ENCODE measurements at regions not wholly inside any gene's neighbourhood (a gene's known extent, or its start where the extent isn't known, plus 50 kb on each side); places are given as distances from the start of the nearest gene placed in this dataset.
"Not testable (repeated sequence)": the region's sequence is repeated elsewhere in the genome, so short reads cannot be mapped to it uniquely, and the experiment has no call there.

DNA sequence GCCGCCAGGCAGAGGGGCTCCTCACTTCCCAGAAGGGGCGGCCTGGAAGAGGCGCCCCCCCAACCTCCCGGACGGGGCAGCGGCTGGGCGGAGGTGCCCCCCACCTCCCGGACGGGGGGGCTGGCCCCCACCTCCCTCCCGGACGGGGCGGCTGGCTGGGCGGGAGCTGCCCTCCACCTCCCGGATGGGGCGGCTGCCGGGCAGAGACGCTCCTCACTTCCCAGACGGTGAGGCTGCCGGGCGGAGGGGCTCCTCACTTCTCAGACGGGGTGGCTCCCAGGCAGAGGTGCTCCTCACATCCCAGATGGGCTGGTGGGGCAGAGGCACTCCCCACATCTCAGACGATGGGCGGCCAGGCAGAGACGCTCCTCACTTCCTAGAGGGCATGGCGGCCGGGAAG is 389.7 kb upstream of the EYS start:
- TF ChIP-seq TAF1 (IDR thresholded peaks at IDR 0.05; ENCODE audit: low read depth, low read length) = no peak
- TF ChIP-seq POLR2AphosphoS5 (IDR thresholded peaks at IDR 0.05; ENCODE audit: low read depth, low read length) = no peak
- FAIRE-seq = no peak
- DNase-seq (ENCODE audit: insufficient read length, low spot score) = no peak

DNA sequence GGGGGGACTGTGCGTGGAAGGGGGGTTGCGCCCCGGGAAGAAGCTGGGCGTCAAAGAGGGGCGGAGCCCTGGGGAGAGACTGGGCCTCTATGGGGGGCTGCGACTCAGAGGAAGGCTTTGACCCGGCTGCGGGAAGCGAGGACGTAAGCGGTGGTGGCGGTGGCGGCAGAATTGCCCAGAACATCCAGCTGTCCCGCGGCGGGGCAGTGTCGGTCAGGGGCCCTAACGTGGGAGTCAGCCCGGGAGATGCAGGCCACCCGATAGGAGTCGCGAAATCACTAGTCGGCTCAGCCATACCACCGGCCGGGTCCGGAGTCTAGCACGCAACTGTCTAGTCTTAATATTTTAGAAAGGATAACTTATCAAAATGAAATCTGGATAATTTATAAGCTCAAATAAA is 387.6 kb upstream of the EYS start:
- no peak for TF ChIP-seq POLR2A (IDR thresholded peaks at IDR 0.05; ENCODE audit: low read depth, low read length)
- TF ChIP-seq PAX5 (IDR thresholded peaks at IDR 0.05; ENCODE audit: insufficient read depth, low read length, severe bottlenecking) = no peak
- TF ChIP-seq SPI1 (IDR thresholded peaks at IDR 0.05; ENCODE audit: low read depth, low read length) = no peak
- no peak for FAIRE-seq
- DNase-seq (ENCODE audit: insufficient read length, low spot score) = no peak

DNA sequence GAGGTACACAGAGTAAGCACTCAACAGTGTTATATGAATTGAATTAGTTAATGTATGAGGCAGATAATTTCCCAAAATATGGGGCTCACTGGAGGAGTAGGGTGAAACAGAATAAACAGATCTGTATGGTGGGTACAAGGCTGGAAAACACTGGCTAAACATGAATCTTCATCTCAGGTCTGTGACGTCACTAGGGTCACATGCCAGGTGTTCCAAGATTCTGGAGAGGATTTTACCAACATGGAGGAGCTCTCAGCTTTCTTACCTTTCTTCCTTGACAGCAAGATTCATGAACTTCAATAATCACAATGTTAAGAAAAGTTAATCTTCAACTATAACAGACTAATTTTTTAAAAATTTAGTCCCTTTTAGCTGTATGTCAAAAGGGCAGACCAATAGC is 385.3 kb upstream of the EYS start:
- peak; percentile 72 for FAIRE-seq
- DNase-seq (ENCODE audit: insufficient read length, low spot score) = not testable (repeated sequence)

DNA sequence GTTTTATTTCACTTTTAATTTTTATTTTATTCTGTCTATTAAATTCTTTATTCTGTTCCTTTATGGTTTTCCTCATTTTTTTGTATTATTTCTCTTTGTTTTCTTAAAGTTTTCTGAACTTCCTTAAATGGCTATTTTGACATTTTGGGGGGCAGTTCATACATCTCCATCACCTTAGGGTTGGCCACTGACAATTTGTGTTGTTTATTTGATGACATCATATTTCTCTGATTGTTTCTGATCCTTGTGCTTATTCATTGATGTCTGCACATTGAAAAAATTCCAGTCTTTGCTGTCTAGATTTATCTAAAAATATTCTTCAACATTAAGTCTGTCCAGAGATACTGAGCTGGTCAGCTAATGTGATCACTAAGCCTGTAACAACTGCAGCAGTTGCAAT is 379.5 kb upstream of the EYS start:
- DNase-seq (ENCODE audit: insufficient read length, low spot score) (no peak), FAIRE-seq (no peak)
- TF ChIP-seq POU2F2 (IDR thresholded peaks at IDR 0.05; ENCODE audit: low read depth, low read length) (no peak), PAX5 (IDR thresholded peaks at IDR 0.05; ENCODE audit: insufficient read depth, low read length, severe bottlenecking) (no peak), TAF1 (IDR thresholded peaks at IDR 0.05; ENCODE audit: low read depth, low read length) (no peak), POLR2AphosphoS5 (IDR thresholded peaks at IDR 0.05; ENCODE audit: low read depth, low read length) (no peak), SPI1 (IDR thresholded peaks at IDR 0.05; ENCODE audit: low read depth, low read length) (no peak), POLR2A (IDR thresholded peaks at IDR 0.05; ENCODE audit: low read depth, low read length) (no peak)

DNA sequence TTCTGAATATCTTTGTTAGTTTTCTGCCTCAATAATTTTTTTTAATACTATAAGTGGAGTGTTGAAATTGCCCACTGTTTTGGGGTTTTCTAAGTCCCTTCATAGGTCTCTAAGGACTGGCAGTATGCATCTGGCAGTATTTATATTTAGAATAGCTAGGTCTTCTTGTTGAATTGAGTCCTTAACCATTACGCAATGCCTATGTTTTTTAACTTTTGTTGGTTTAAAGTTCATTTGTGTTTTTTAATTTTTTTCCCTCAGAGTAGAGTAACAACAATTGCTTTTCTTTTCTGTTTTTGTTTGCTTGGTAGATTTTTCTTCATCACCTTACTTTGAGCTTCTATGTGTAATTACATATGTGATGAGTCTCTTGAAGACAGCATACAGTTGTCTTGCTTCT is 375.9 kb upstream of the EYS start:
- FAIRE-seq (no peak), DNase-seq (ENCODE audit: insufficient read length, low spot score) (no peak)
- TF ChIP-seq POLR2A (IDR thresholded peaks at IDR 0.05; ENCODE audit: low read depth, low read length) (no peak), PAX5 (IDR thresholded peaks at IDR 0.05; ENCODE audit: insufficient read depth, low read length, severe bottlenecking) (no peak), SPI1 (IDR thresholded peaks at IDR 0.05; ENCODE audit: low read depth, low read length) (no peak), TAF1 (IDR thresholded peaks at IDR 0.05; ENCODE audit: low read depth, low read length) (no peak), POLR2AphosphoS5 (IDR thresholded peaks at IDR 0.05; ENCODE audit: low read depth, low read length) (no peak), POU2F2 (IDR thresholded peaks at IDR 0.05; ENCODE audit: low read depth, low read length) (no peak)

DNA sequence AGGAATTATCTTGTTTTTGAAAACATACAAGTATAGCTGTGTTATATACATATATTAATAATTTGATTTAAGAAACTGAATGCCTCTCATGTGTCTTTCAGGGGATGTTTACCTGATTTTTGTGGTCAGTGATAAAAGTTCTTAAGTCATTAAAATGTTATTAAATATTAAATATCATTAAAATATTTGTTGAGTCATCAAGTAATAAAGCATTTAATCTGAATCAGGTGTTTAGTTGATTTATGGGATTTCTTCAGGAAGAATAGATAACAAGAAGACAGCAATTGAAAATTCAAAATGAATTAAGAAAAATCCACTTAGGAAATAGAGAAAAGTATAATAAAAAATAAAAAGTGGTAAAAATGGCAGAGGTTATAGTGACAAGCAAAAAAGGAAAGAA is 361.9 kb upstream of the EYS start:
- DNase-seq (ENCODE audit: insufficient read length, low spot score) = no peak
- no peak for FAIRE-seq
- TF ChIP-seq POLR2AphosphoS5 (IDR thresholded peaks at IDR 0.05; ENCODE audit: low read depth, low read length) = no peak
- TF ChIP-seq TAF1 (IDR thresholded peaks at IDR 0.05; ENCODE audit: low read depth, low read length) = no peak
- no peak for TF ChIP-seq PAX5 (IDR thresholded peaks at IDR 0.05; ENCODE audit: insufficient read depth, low read length, severe bottlenecking)
- TF ChIP-seq POU2F2 (IDR thresholded peaks at IDR 0.05; ENCODE audit: low read depth, low read length) = no peak
- no peak for TF ChIP-seq SPI1 (IDR thresholded peaks at IDR 0.05; ENCODE audit: low read depth, low read length)
- no peak for TF ChIP-seq POLR2A (IDR thresholded peaks at IDR 0.05; ENCODE audit: low read depth, low read length)

DNA sequence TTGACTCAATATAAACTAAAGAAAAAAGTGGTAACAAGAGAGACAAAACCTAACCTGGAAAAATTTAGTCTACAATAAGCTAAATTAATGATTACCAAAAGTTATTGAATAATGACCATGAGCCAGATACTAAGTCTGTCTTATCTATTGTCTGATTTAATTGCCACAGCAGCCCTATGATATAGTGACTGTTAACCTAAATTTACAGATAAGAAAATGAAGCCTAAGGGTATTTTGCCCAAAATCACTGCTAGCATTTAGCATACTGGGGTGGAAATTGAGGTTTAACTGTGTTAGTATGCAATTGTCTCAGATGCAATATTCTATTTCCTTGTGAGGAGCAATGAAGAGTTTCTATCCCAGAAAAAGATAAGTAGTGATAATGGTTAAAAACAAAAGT is 361.0 kb upstream of the EYS start:
- DNase-seq (ENCODE audit: insufficient read length, low spot score) = no peak
- no peak for FAIRE-seq
- no peak for TF ChIP-seq POLR2AphosphoS5 (IDR thresholded peaks at IDR 0.05; ENCODE audit: low read depth, low read length)
- no peak for TF ChIP-seq POU2F2 (IDR thresholded peaks at IDR 0.05; ENCODE audit: low read depth, low read length)
- no peak for TF ChIP-seq POLR2A (IDR thresholded peaks at IDR 0.05; ENCODE audit: low read depth, low read length)
- TF ChIP-seq TAF1 (IDR thresholded peaks at IDR 0.05; ENCODE audit: low read depth, low read length) = no peak

DNA sequence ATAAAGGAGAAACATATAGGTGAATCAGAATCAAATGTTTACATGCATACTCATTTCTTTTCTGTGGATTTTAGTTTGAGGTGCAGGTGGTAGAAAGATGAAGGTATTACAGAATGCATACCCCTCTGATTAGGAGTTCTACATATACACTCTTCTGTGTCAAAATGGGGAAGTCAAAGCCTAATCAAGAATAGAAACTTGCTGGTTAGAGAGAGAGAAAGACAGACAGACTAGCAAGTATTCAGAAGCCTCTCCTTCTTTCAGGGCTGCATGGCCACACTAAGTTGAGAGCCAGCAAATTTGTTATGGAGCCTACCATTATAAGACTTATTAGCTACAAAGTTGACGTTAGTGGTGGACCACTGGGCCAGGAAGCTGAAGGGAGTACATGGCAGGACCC is 358.3 kb upstream of the EYS start:
- DNase-seq (ENCODE audit: insufficient read length, low spot score) (no peak), FAIRE-seq (no peak)
- TF ChIP-seq POU2F2 (IDR thresholded peaks at IDR 0.05; ENCODE audit: low read depth, low read length) = no peak
- TF ChIP-seq SPI1 (IDR thresholded peaks at IDR 0.05; ENCODE audit: low read depth, low read length) = no peak
- TF ChIP-seq TAF1 (IDR thresholded peaks at IDR 0.05; ENCODE audit: low read depth, low read length) = no peak
- no peak for TF ChIP-seq POLR2AphosphoS5 (IDR thresholded peaks at IDR 0.05; ENCODE audit: low read depth, low read length)
- TF ChIP-seq POLR2A (IDR thresholded peaks at IDR 0.05; ENCODE audit: low read depth, low read length) = no peak
- TF ChIP-seq PAX5 (IDR thresholded peaks at IDR 0.05; ENCODE audit: insufficient read depth, low read length, severe bottlenecking) = no peak

DNA sequence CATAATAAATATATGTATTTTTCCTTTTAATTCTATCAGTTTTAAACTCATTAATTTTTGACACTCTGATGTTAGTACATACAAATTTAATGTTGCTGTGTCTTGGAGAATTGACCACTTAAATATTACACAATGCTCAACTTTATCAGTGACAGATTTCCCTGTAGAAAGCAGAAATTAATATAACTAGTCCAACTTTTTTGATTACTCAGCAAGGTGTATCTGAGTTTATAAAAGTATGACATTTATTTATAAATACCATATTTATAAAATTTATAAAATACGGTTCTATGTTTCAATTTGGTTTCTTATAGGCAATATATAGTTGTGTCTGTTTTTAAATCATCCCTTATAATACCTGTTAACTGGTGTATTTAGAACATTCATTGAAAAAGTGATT is 350.0 kb upstream of the EYS start:
- no peak for FAIRE-seq
- TF ChIP-seq TAF1 (IDR thresholded peaks at IDR 0.05; ENCODE audit: low read depth, low read length) = no peak
- no peak for TF ChIP-seq SPI1 (IDR thresholded peaks at IDR 0.05; ENCODE audit: low read depth, low read length)
- no peak for TF ChIP-seq POLR2A (IDR thresholded peaks at IDR 0.05; ENCODE audit: low read depth, low read length)
- no peak for TF ChIP-seq POLR2AphosphoS5 (IDR thresholded peaks at IDR 0.05; ENCODE audit: low read depth, low read length)
- TF ChIP-seq POU2F2 (IDR thresholded peaks at IDR 0.05; ENCODE audit: low read depth, low read length) = no peak
- TF ChIP-seq PAX5 (IDR thresholded peaks at IDR 0.05; ENCODE audit: insufficient read depth, low read length, severe bottlenecking) = no peak
- no peak for DNase-seq (ENCODE audit: insufficient read length, low spot score)

DNA sequence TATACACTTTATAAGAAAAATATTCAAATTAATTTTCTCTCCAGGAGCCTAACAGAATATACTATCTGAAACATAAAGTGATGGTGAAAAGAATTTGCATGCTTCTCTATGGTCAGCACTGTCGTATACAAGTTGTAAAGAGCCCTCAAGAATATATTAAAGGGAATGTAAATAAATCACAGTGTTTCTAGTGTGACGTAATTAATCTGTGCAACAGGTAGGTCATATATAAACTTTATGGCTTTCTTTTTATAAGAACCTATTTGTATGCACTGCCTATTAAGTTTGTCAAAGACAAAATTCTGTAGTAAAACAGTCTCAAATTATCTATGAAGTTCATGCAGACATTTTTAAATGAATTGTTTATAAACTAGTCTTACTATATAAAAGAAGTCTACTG is 347.9 kb upstream of the EYS start:
- DNase-seq (ENCODE audit: insufficient read length, low spot score) (no peak), FAIRE-seq (no peak)
- TF ChIP-seq PAX5 (IDR thresholded peaks at IDR 0.05; ENCODE audit: insufficient read depth, low read length, severe bottlenecking) = no peak
- no peak for TF ChIP-seq POLR2AphosphoS5 (IDR thresholded peaks at IDR 0.05; ENCODE audit: low read depth, low read length)
- TF ChIP-seq TAF1 (IDR thresholded peaks at IDR 0.05; ENCODE audit: low read depth, low read length) = no peak
- no peak for TF ChIP-seq POU2F2 (IDR thresholded peaks at IDR 0.05; ENCODE audit: low read depth, low read length)
- TF ChIP-seq POLR2A (IDR thresholded peaks at IDR 0.05; ENCODE audit: low read depth, low read length) = no peak
- TF ChIP-seq SPI1 (IDR thresholded peaks at IDR 0.05; ENCODE audit: low read depth, low read length) = no peak

DNA sequence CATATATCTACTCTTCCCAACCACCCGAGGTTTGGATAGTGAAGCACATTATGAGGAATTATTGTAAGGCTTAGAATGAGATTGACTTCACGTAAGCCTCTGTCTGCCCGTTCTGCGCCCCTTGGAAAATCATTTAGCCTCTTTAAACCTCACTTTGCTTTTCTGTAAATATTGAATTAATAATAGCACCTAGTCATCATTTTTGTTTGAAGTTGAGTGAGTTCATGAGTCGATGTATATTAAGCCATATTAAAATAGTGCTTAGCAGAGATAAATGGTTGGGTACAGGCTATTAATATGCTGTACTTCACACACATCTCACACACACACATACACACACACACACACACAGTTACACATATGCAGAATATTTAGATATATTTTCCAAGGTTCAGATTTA is 344.8 kb upstream of the EYS start:
- no peak for TF ChIP-seq PAX5 (IDR thresholded peaks at IDR 0.05; ENCODE audit: insufficient read depth, low read length, severe bottlenecking)
- no peak for TF ChIP-seq POLR2A (IDR thresholded peaks at IDR 0.05; ENCODE audit: low read depth, low read length)
- TF ChIP-seq SPI1 (IDR thresholded peaks at IDR 0.05; ENCODE audit: low read depth, low read length) = no peak
- TF ChIP-seq POLR2AphosphoS5 (IDR thresholded peaks at IDR 0.05; ENCODE audit: low read depth, low read length) = no peak
- TF ChIP-seq TAF1 (IDR thresholded peaks at IDR 0.05; ENCODE audit: low read depth, low read length) = no peak
- no peak for TF ChIP-seq POU2F2 (IDR thresholded peaks at IDR 0.05; ENCODE audit: low read depth, low read length)
- FAIRE-seq (no peak), DNase-seq (ENCODE audit: insufficient read length, low spot score) (no peak)

All from GM12891 (cell line).